Caco-2 (cell line): ENCODE measurements at regions not wholly inside any gene's neighbourhood (a gene's known extent, or its start where the extent isn't known, plus 50 kb on each side); places are given as distances from the start of the nearest gene placed in this dataset.
"Not testable (repeated sequence)": the region's sequence is repeated elsewhere in the genome, so short reads cannot be mapped to it uniquely, and the experiment has no call there.

ENCODE experiments used
- BruUV-seq: library from RNA; stranded (reverse); fragments of 400-500 nt; replicated peaks from 2 replicates; lab custom pipeline; 2021; lab: Mats Ljungman, UMichigan
- CTCF ChIA-PET: fragments of 300-600 bp; sonication (Branson Sonifier 250); formaldehyde crosslinking; loops from one replicate; lab custom pipeline; 2022; ENCODE audit warnings: antibody characterized with exemption; lab: Charles Lee
- POLR2A ChIA-PET: fragments of 300-600 bp; sonication (Branson Sonifier 250); formaldehyde crosslinking; loops from one replicate; lab custom pipeline; 2022; ENCODE audit warnings: antibody characterized with exemption; lab: Charles Lee
- DNase-seq, 2 experiments: peaks; one replicate each; pipeline versions ENCODE4 v3.0.0 to v3.0.0-alpha.2; 2020 to 2022
- H3K27me3 ChIP-seq: replicated peaks from 2 replicates; pipeline ENCODE4 v1.6.0; 2011; ENCODE audit warnings: low read length; ENCODE audit not compliant: control insufficient read depth, insufficient read depth
- H3K36me3 ChIP-seq: 2 replicates; pipeline ENCODE4 v1.5.1; 2011; ENCODE audit warnings: low read length; ENCODE audit not compliant: control insufficient read depth, insufficient read depth
- H3K4me1 ChIP-seq: fragments of 250-450 bp; sonication (Bioruptor Pico); 2 replicates; pipeline ENCODE4 v1.5.1; 2020; ENCODE audit warnings: mild to moderate bottlenecking
- H3K4me3 ChIP-seq: 2 replicates; pipeline ENCODE4 v1.5.1; 2011; ENCODE audit warnings: low read depth, mild to moderate bottlenecking, control low read depth, low read length
- H3K9me3 ChIP-seq: fragments of 250-450 bp; sonication (Bioruptor Pico); 2 replicates; pipeline ENCODE4 v1.5.1; 2020; ENCODE audit warnings: mild to moderate bottlenecking, moderate library complexity
- H3K27ac Mint-ChIP-seq: one replicate; pipeline ENCODE4 v1.8.0; 2022; ENCODE audit warnings: mixed read lengths; ENCODE audit not compliant: unreplicated experiment
- H3K27me3 Mint-ChIP-seq: one replicate; pipeline ENCODE4 v1.8.0; 2022; ENCODE audit warnings: mixed read lengths; ENCODE audit not compliant: insufficient read depth, unreplicated experiment
- H3K36me3 Mint-ChIP-seq: one replicate; pipeline ENCODE4 v1.8.0; 2022; ENCODE audit warnings: mild to moderate bottlenecking, mixed read lengths; ENCODE audit not compliant: insufficient read depth, unreplicated experiment
- H3K4me1 Mint-ChIP-seq: one replicate; pipeline ENCODE4 v1.8.0; 2022; ENCODE audit warnings: low read depth, mixed read lengths; ENCODE audit not compliant: unreplicated experiment
- H3K4me3 Mint-ChIP-seq: one replicate; pipeline ENCODE4 v1.8.0; 2022; ENCODE audit warnings: mild to moderate bottlenecking, moderate library complexity, mixed read lengths; ENCODE audit not compliant: unreplicated experiment
- H3K9me3 Mint-ChIP-seq: one replicate; pipeline ENCODE4 v1.8.0; 2022; ENCODE audit warnings: mixed read lengths; ENCODE audit not compliant: unreplicated experiment
- intact Hi-C: fragments of 100-400 bp; cut with micrococcal nuclease; formaldehyde crosslinking; loops from one replicate; pipeline ENCODE4 v1.10.0; 2022; ENCODE audit not compliant: unreplicated experiment
- TF ChIP-seq, protein P1 (sequence below), 2 experiments: fragments of 200-600 bp in 1 of 2; IDR thresholded peaks; 1 replicate in 1 of 2; 2 replicates in 1 of 2; pipeline versions ENCODE4 v1.5.1 to v1.8.0; 2011 to 2022; ENCODE audit warnings: antibody characterized with exemption in 1 of 2, control low read depth in 1 of 2, inconsistent platforms in 1 of 2, low read depth in 1 of 2, low read length in 1 of 2, mild to moderate bottlenecking in 1 of 2, moderate library complexity in 1 of 2; ENCODE audit not compliant: insufficient read depth in 1 of 2, severe bottlenecking in 1 of 2, unreplicated experiment in 1 of 2

DNA sequence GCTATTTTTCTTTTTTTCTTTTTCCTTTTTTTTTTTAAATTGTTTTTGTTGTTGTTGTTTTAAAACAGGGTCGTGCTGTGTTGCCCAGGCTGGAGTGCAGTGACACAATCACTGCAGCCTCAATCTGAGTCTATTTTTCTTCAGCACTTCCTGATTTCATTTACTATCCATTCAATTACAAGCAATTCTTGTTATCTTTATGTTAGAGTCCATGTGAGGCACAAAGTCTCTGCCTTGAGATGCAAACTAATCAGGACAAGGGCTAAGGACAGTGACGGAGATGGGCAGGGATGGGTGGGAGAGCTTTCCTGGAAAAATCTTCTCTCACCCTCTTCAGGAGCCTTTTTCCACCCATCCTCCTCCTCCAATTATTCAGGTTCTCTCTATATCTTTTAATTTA lies 157.3 kb upstream of the AUTS2 start:
- BruUV-seq, result no TSS peak
- TF ChIP-seq, protein P1, sequence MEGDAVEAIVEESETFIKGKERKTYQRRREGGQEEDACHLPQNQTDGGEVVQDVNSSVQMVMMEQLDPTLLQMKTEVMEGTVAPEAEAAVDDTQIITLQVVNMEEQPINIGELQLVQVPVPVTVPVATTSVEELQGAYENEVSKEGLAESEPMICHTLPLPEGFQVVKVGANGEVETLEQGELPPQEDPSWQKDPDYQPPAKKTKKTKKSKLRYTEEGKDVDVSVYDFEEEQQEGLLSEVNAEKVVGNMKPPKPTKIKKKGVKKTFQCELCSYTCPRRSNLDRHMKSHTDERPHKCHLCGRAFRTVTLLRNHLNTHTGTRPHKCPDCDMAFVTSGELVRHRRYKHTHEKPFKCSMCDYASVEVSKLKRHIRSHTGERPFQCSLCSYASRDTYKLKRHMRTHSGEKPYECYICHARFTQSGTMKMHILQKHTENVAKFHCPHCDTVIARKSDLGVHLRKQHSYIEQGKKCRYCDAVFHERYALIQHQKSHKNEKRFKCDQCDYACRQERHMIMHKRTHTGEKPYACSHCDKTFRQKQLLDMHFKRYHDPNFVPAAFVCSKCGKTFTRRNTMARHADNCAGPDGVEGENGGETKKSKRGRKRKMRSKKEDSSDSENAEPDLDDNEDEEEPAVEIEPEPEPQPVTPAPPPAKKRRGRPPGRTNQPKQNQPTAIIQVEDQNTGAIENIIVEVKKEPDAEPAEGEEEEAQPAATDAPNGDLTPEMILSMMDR (IDR thresholded peaks at IDR 0.05; ENCODE audit: insufficient read depth in 1 of 2, low read depth in 1 of 2, low read length in 1 of 2, severe bottlenecking in 1 of 2, unreplicated experiment in 1 of 2), result no peak
- no peaks in the 10 kb centered on the region for H3K27me3 ChIP-seq
- intact Hi-C loops, result no loop called here
- Mint-ChIP-seq H3K4me3 (no peak overlapping the region), H3K27me3 (no peaks in the 10 kb centered on the region), H3K9me3 (peaks cover 31% of the 10 kb centered on the region), H3K36me3 (no peaks in the 10 kb centered on the region), H3K27ac (no peak overlapping the region), H3K4me1 (no peaks in the 10 kb centered on the region)
- H3K9me3 ChIP-seq, result no peaks in the 10 kb centered on the region; the same call in 1 of the 2 replicates
- POLR2A ChIA-PET, result no interaction called here
- CTCF ChIA-PET, result no interaction called here
- DNase-seq, result no peak
- no peak overlapping the region for H3K4me3 ChIP-seq
- no peaks in the 10 kb centered on the region for H3K36me3 ChIP-seq
- no peaks in the 10 kb centered on the region for H3K4me1 ChIP-seq

DNA sequence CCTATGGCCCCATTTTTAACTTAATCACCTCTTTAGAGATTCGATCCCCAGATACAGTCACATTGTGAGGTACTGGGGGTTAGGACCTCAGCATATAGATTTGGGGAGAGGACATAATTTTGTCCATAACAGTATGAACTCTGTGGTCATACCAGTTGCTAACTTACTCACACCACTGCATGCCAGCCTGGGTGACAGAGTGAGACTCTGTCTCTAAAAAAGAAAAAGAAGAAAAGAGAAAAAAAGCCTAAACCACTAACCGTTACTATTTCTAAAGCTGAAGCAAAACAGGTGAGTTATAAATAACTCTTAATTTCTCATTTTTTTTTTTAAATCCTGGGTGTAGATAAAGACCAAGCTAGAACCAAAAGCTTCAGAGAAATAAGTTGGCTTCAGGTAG lies 155.1 kb upstream of the AUTS2 start:
- POLR2A ChIA-PET, result no interaction called here
- no TSS peak for BruUV-seq
- TF ChIP-seq, protein P1 (IDR thresholded peaks at IDR 0.05; ENCODE audit: insufficient read depth in 1 of 2, low read depth in 1 of 2, low read length in 1 of 2, severe bottlenecking in 1 of 2, unreplicated experiment in 1 of 2), result no peak
- no peaks in the 10 kb centered on the region for H3K4me1 Mint-ChIP-seq
- no peaks in the 10 kb centered on the region for H3K4me1 ChIP-seq
- no peaks in the 10 kb centered on the region for H3K27me3 ChIP-seq
- H3K36me3 ChIP-seq, result no peaks in the 10 kb centered on the region
- H3K9me3 Mint-ChIP-seq, result peaks cover 31% of the 10 kb centered on the region
- H3K27ac Mint-ChIP-seq, result no peak overlapping the region
- CTCF ChIA-PET, result no interaction called here
- DNase-seq, result no peak
- no peaks in the 10 kb centered on the region for H3K27me3 Mint-ChIP-seq
- no peaks in the 10 kb centered on the region for H3K36me3 Mint-ChIP-seq
- no peak overlapping the region for H3K4me3 ChIP-seq
- no peak overlapping the region for H3K4me3 Mint-ChIP-seq
- intact Hi-C loops, result no loop called here
- no peaks in the 10 kb centered on the region; the same call in 1 of the 2 replicates for H3K9me3 ChIP-seq

DNA sequence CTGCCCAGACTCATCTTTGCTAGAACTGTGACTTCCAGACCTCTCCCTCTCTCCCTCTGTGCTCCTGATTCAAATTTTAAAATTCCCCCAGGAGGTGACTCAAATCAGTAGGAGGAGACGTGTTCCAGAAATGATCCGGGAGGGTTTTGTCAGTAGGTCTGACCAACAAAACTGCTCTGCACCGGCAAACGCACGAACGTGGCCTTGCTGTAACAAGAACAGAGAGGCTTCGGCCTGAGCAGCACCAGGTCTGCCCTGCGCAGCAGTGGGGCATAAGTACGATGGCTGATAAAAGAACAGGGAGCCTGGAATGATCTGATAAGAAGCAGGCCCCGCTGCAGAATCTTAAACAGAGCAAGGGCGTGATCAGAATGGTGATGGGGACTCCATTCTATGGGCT lies 152.7 kb upstream of the AUTS2 start:
- POLR2A ChIA-PET, result no interaction called here
- Histone ChIP-seq H3K4me3 (no peak overlapping the region), H3K27me3 (no peaks in the 10 kb centered on the region), H3K9me3 (no peaks in the 10 kb centered on the region; the same call in 1 of the 2 replicates), H3K4me1 (no peaks in the 10 kb centered on the region), H3K36me3 (no peaks in the 10 kb centered on the region)
- TF ChIP-seq, protein P1 (IDR thresholded peaks at IDR 0.05; ENCODE audit: insufficient read depth in 1 of 2, low read depth in 1 of 2, low read length in 1 of 2, severe bottlenecking in 1 of 2, unreplicated experiment in 1 of 2), result no peak
- no peak overlapping the region for H3K27ac Mint-ChIP-seq
- peaks cover 18% of the 10 kb centered on the region for H3K9me3 Mint-ChIP-seq
- DNase-seq, result no peak
- CTCF ChIA-PET, result no interaction called here
- H3K4me3 Mint-ChIP-seq, result no peak overlapping the region
- no peaks in the 10 kb centered on the region for H3K4me1 Mint-ChIP-seq
- intact Hi-C loops, result no loop called here
- no TSS peak for BruUV-seq
- no peaks in the 10 kb centered on the region for H3K36me3 Mint-ChIP-seq
- no peaks in the 10 kb centered on the region for H3K27me3 Mint-ChIP-seq

DNA sequence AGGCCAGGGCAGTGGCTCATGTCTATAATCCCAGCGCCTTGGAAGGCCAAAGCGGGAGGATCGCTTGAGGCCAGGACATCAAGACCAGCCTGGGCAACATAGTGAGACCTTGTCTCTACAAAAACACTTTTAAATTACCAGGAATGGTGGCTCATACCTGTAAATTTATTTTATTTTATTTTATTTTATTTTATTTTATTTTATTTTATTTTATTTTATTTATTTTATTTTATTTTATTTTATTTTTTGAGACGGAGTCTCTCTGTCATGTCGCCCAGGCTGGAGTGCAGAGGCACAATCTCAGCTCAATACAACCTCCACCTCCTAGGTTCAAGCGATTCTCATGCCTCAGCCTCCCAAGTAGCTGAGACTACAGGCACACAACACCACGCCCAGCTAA lies 152.1 kb upstream of the AUTS2 start:
- H3K4me3 Mint-ChIP-seq, H3K4me3 ChIP-seq, H3K27me3 Mint-ChIP-seq, H3K27me3 ChIP-seq, H3K27ac Mint-ChIP-seq, POLR2A ChIA-PET, H3K4me1 ChIP-seq, BruUV-seq, CTCF ChIA-PET, H3K9me3 ChIP-seq, H3K36me3 Mint-ChIP-seq, DNase-seq, H3K36me3 ChIP-seq, intact Hi-C loops, H3K4me1 Mint-ChIP-seq: not testable (repeated sequence)
- peaks cover 18% of the 10 kb centered on the region for H3K9me3 Mint-ChIP-seq
